ENCODE measurements at regions not wholly inside any gene's neighbourhood (a gene's known extent, or its start where the extent isn't known, plus 50 kb on each side); places are given as distances from the start of the nearest gene placed in this dataset.

- H4K20me1 ChIP-seq (ENCODE audit: insufficient read depth, poor library complexity, severe bottlenecking), result no peaks in the 10 kb centered on the region
- no peak overlapping the region for H2AFZ ChIP-seq
- H3K4me2 ChIP-seq, result no peak overlapping the region
- no peaks in the 10 kb centered on the region for H3K27me3 ChIP-seq
- H3K9me2 ChIP-seq (replicated peaks; ENCODE audit: insufficient read depth), result no peaks in the 10 kb centered on the region
- H3K4me1 ChIP-seq (ENCODE audit: insufficient read depth), result no peaks in the 10 kb centered on the region
- 98% methylated on average over 2 of the region's 2 CpGs for WGBS (ENCODE audit: low lambda C conversion rate, missing lambda C conversion rate)
- H3K79me2 ChIP-seq, result no peaks in the 10 kb centered on the region
- no peak overlapping the region for H3K4me3 ChIP-seq
- DNase-seq (ENCODE audit: low spot score), result no peak
- TF ChIP-seq EZH2 (IDR thresholded peaks at IDR 0.05; ENCODE audit: borderline replicate concordance) (no peak), EZH2phosphoT487 (IDR thresholded peaks at IDR 0.05; ENCODE audit: low read depth, severe bottlenecking, unreplicated experiment) (no peak)
- TF ChIP-seq, protein P1, sequence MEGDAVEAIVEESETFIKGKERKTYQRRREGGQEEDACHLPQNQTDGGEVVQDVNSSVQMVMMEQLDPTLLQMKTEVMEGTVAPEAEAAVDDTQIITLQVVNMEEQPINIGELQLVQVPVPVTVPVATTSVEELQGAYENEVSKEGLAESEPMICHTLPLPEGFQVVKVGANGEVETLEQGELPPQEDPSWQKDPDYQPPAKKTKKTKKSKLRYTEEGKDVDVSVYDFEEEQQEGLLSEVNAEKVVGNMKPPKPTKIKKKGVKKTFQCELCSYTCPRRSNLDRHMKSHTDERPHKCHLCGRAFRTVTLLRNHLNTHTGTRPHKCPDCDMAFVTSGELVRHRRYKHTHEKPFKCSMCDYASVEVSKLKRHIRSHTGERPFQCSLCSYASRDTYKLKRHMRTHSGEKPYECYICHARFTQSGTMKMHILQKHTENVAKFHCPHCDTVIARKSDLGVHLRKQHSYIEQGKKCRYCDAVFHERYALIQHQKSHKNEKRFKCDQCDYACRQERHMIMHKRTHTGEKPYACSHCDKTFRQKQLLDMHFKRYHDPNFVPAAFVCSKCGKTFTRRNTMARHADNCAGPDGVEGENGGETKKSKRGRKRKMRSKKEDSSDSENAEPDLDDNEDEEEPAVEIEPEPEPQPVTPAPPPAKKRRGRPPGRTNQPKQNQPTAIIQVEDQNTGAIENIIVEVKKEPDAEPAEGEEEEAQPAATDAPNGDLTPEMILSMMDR (IDR thresholded peaks at IDR 0.05; ENCODE audit: poor library complexity), result no peak
- H3K27ac ChIP-seq, result no peak overlapping the region
- H3K9me3 ChIP-seq (ENCODE audit: low read depth), result no peaks in the 10 kb centered on the region
- H3K36me3 ChIP-seq (replicated peaks; ENCODE audit: insufficient read depth, low read depth), result no peaks in the 10 kb centered on the region
Measured at GRCh38 chr14:82546401-82546800, 1012.7 kb upstream of the SEL1L start.

DNA sequence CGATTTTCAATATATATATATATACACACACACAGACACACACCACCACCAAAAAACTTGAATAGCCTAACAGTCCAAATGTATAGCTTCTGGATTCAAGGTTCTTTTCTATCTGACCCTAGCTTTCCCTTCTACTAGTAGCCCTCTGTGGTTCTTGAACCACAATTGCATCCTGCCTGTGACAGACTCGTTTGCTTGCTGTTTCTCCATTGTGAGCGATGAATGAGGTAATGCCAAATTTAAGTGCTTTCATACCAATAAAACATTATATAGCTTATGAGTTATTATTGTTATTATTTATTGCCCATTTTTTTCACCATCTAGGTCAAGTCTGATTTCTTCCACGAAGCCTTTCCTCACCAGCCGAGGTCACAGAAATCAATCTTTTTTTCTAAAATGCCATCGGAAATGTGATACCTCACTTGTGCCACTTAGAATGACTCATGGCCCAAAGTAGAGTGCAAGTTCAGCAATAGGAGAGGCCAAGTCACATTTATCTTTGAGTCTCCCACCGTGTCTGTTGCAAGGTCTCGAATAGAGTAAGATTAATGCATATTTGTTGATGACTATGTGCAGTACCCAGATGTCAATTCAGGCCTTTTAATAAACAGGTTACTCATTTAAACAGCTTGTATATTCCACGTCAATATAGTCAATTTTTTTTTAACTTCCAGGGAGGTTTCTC lies 1015.8 kb upstream of the SEL1L start:
- 80% methylated on average over 9 of the region's 9 CpGs for WGBS (ENCODE audit: low lambda C conversion rate, missing lambda C conversion rate)
- no peak for DNase-seq (ENCODE audit: low spot score)
- Histone ChIP-seq H2AFZ (no peak overlapping the region), H3K4me2 (no peak overlapping the region), H3K27me3 (no peaks in the 10 kb centered on the region), H4K20me1 (ENCODE audit: insufficient read depth, poor library complexity, severe bottlenecking) (no peaks in the 10 kb centered on the region), H3K4me3 (no peak overlapping the region), H3K36me3 (replicated peaks; ENCODE audit: insufficient read depth, low read depth) (no peaks in the 10 kb centered on the region), H3K9me2 (replicated peaks; ENCODE audit: insufficient read depth) (no peaks in the 10 kb centered on the region), H3K4me1 (ENCODE audit: insufficient read depth) (no peaks in the 10 kb centered on the region), H3K9me3 (ENCODE audit: low read depth) (no peaks in the 10 kb centered on the region), H3K79me2 (no peaks in the 10 kb centered on the region), H3K27ac (no peak overlapping the region)
- no peak for TF ChIP-seq EZH2 (IDR thresholded peaks at IDR 0.05; ENCODE audit: borderline replicate concordance)
- TF ChIP-seq EZH2phosphoT487 (IDR thresholded peaks at IDR 0.05; ENCODE audit: low read depth, severe bottlenecking, unreplicated experiment), result no peak
- TF ChIP-seq, protein P1 (IDR thresholded peaks at IDR 0.05; ENCODE audit: poor library complexity), result no peak

GRCh38 chr14:82562881-82563280 lies 1029.2 kb upstream of the SEL1L start:
- Histone ChIP-seq H2AFZ (no peak overlapping the region), H3K4me1 (ENCODE audit: insufficient read depth) (no peaks in the 10 kb centered on the region), H3K9me3 (ENCODE audit: low read depth) (no peaks in the 10 kb centered on the region), H3K4me2 (no peak overlapping the region), H3K4me3 (no peak overlapping the region), H3K27me3 (no peaks in the 10 kb centered on the region), H3K79me2 (no peaks in the 10 kb centered on the region), H3K36me3 (replicated peaks; ENCODE audit: insufficient read depth, low read depth) (no peaks in the 10 kb centered on the region), H4K20me1 (ENCODE audit: insufficient read depth, poor library complexity, severe bottlenecking) (no peaks in the 10 kb centered on the region), H3K9me2 (replicated peaks; ENCODE audit: insufficient read depth) (no peaks in the 10 kb centered on the region), H3K27ac (no peak overlapping the region)
- WGBS (ENCODE audit: low lambda C conversion rate, missing lambda C conversion rate), result 65% methylated on average over 2 of the region's 2 CpGs
- no peak for DNase-seq (ENCODE audit: low spot score)
- TF ChIP-seq, protein P1 (IDR thresholded peaks at IDR 0.05; ENCODE audit: poor library complexity), result no peak
- no peak for TF ChIP-seq EZH2phosphoT487 (IDR thresholded peaks at IDR 0.05; ENCODE audit: low read depth, severe bottlenecking, unreplicated experiment)
- no peak for TF ChIP-seq EZH2 (IDR thresholded peaks at IDR 0.05; ENCODE audit: borderline replicate concordance)
